Activated CD8-positive, alpha-beta memory T cell treated with anti-CD3 and anti-CD28 coated beads for 24 hours (primary cell): ENCODE measurements at regions not wholly inside any gene's neighbourhood (a gene's known extent, or its start where the extent isn't known, plus 50 kb on each side); places are given as distances from the start of the nearest gene placed in this dataset.

ENCODE experiments used
- DNase-seq: peaks from one replicate; pipeline ENCODE4 v3.0.0-alpha.2; 2020

- no peak for DNase-seq
Measured at GRCh38 chr13:84500016-84500415, 617.7 kb upstream of the SLITRK1 start.

GRCh38 chr13:84497613-84498012, 615.3 kb upstream of the SLITRK1 start:
- DNase-seq, result no peak

- DNase-seq, result no peak
Measured at GRCh38 chr13:84491952-84492351, 609.7 kb upstream of the SLITRK1 start.

- DNase-seq, result no peak
Measured at GRCh38 chr13:84487752-84488151, 605.5 kb upstream of the SLITRK1 start.

- no peak for DNase-seq
Measured at GRCh38 chr13:84481958-84482357, 599.7 kb upstream of the SLITRK1 start.

GRCh38 chr13:84479656-84480055, 597.4 kb upstream of the SLITRK1 start:
- no peak for DNase-seq

- no peak for DNase-seq
Measured at GRCh38 chr13:84470528-84470927, 588.3 kb upstream of the SLITRK1 start.

- DNase-seq, result no peak
Measured at GRCh38 chr13:84466461-84466860, 584.2 kb upstream of the SLITRK1 start.

- DNase-seq, result no peak
Measured at GRCh38 chr13:84460989-84461388, 578.7 kb upstream of the SLITRK1 start.

- DNase-seq, result no peak
Measured at GRCh38 chr13:84455143-84455905, 573.0 kb upstream of the SLITRK1 start.

GRCh38 chr13:84447640-84447978, 565.3 kb upstream of the SLITRK1 start:
- no peak for DNase-seq

GRCh38 chr13:84446972-84447639, 564.8 kb upstream of the SLITRK1 start:
- no peak for DNase-seq

GRCh38 chr13:84445776-84446175, 563.5 kb upstream of the SLITRK1 start:
- DNase-seq, result no peak

- DNase-seq, result no peak
Measured at GRCh38 chr13:84443463-84443862, 561.2 kb upstream of the SLITRK1 start.

- no peak for DNase-seq
Measured at GRCh38 chr13:84439108-84439507, 556.8 kb upstream of the SLITRK1 start.

- no peak for DNase-seq
Measured at GRCh38 chr13:84433024-84433423, 550.8 kb upstream of the SLITRK1 start.

- no peak for DNase-seq
Measured at GRCh38 chr13:84431646-84432045, 549.4 kb upstream of the SLITRK1 start.

GRCh38 chr13:84430446-84430845, 548.2 kb upstream of the SLITRK1 start:
- no peak for DNase-seq

GRCh38 chr13:84430015-84430414, 547.7 kb upstream of the SLITRK1 start:
- DNase-seq, result no peak

GRCh38 chr13:84418041-84418440, 535.8 kb upstream of the SLITRK1 start:
- no peak for DNase-seq

GRCh38 chr13:84417416-84417815, 535.1 kb upstream of the SLITRK1 start:
- DNase-seq, result no peak

GRCh38 chr13:84413016-84413415, 530.7 kb upstream of the SLITRK1 start:
- no peak for DNase-seq

- DNase-seq, result no peak
Measured at GRCh38 chr13:84405286-84405685, 523.0 kb upstream of the SLITRK1 start.

- no peak for DNase-seq
Measured at GRCh38 chr13:84400706-84401105, 518.4 kb upstream of the SLITRK1 start.
